Stimulated activated CD4-positive, alpha-beta T cell treated with anti-CD3 and anti-CD28 coated beads, Interleukin-4, amount 100 ng/mL, for 48 hours (primary cell): ENCODE measurements at regions not wholly inside any gene's neighbourhood (a gene's known extent, or its start where the extent isn't known, plus 50 kb on each side); places are given as distances from the start of the nearest gene placed in this dataset.

Source experiments
- DNase-seq, 2 donors: peaks; one replicate each; pipeline ENCODE4 v3.0.0-alpha.2; 2020; ENCODE audit warnings: low read depth in 2 of 2

DNA sequence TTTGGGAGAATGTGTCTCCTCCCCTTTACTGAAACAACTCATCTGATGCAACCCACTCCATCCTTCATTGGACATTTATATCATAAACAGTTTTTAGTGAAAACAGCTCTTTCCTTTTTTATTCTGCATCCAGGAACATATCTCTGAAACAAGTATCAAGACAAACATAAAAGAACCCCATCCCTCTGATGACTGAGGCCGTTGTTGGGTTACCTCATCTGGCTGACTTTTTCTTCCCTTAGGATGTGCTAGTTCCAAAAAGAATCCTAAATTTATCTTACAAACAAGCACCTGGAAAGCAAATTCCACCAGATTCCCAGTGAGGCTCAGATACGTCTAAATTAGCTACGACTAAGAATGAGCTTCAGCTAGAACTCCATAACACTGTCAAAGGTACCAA lies 483.7 kb upstream of the INTU start:
- DNase-seq, result no peak

DNA sequence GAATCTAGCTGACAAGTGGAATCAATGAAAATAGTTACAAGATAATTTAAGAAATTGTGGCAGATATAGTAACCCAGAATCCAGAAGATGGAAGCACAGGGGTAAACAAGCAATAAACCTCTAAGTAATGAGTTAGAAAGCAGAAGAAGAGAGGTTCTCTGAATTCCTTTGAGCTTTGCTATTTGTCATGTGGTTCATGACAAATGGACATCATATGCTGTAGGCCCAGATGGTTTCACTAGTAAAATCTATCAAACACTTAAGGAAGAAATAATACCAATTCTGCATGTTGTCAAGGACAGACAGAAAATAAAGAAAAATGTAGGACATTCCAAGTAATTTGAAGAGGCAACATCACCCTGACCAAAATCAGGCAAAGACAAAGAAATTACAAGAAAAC lies 480.8 kb upstream of the INTU start:
- no peak for DNase-seq

GRCh38 chr4:127155116-127155515 lies 477.6 kb upstream of the INTU start:
- no peak for DNase-seq

- no peak for DNase-seq
These were observed 477.2 kb upstream of the INTU start for GRCh38 chr4:127155555-127155954.

- DNase-seq, result no peak
These were observed 470.0 kb upstream of the INTU start for GRCh38 chr4:127162741-127163140.

DNA sequence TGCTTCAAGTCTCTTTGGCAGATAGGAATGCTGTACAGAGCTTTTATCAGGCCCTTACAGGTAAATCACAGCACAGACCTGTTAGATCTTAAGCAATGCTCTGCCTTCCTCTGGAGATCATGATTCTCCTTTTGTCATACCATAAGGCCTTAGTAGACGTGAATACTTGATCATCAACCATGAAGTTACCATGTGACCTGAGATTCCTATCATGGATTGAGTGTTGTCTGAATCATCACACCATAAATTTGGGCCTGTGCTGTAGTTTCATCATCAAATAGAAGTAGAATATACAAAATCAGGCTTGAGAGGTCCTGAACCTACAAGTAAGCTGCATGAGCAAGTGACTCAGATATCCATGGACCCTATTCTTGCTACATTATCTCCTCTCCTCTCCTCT lies 466.8 kb upstream of the INTU start:
- DNase-seq, result no peak

GRCh38 chr4:127174201-127174600 lies 458.6 kb upstream of the INTU start:
- no peak for DNase-seq

DNA sequence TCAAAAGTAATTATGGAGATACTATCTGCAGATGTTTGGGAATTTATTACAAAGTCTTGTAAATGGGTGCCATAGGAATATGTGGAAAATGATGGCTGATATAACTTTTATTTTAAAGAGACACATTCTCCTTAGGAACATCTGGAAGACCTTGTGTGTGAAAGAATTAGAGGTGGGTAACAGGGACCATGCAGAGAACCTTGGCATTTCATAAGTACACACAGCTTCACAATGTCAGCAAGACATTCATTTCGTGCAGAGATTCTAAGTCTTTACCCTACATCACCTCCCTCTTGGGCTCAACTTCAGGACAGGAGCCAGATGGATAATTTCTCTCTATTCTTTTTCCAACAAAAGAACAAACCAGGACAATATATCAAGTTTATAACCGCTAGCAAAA lies 458.1 kb upstream of the INTU start:
- DNase-seq, result no peak

- DNase-seq, result no peak
These were observed 453.3 kb upstream of the INTU start for GRCh38 chr4:127179256-127180087.

DNA sequence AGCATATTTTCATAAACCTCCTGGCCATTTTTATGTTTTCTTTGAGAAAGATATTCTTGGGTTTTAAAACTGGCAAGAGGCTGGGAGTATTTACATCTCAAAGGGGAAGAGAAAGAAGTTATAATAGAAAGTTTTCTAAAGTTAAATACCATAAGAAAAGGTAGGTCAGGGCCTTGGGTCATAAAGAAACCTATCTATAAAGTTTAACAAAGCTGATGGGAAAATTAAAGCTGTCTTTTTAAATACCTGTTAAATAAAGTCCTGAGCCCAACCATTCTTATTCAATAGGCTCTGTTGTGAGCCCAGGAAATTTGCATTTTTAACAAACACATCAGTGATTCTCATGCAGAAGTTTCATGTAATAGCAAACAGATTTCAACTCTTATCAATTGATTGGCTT lies 451.8 kb upstream of the INTU start:
- DNase-seq, result no peak

DNA sequence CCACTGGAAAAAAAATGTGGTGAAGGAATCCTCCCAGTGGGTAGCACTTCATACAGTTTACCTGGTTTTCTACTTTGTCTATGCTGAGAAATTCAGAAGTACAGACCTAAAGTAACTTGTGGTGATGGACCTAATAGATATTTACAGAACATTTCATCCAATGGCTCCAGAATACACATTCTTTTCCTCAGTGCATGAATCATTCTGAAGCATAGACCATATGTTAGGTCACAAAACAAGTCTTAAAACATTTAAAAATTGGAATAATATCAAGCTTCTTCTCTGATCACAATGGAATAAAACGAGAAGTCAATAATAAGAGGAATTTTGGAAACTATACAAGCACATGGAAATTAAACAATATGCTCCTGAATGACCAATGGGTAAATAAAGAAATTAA lies 450.1 kb upstream of the INTU start:
- no peak for DNase-seq

GRCh38 chr4:127188847-127189246 lies 443.9 kb upstream of the INTU start:
- DNase-seq, result no peak

GRCh38 chr4:127194281-127194680 lies 438.5 kb upstream of the INTU start:
- DNase-seq, result no peak

DNA sequence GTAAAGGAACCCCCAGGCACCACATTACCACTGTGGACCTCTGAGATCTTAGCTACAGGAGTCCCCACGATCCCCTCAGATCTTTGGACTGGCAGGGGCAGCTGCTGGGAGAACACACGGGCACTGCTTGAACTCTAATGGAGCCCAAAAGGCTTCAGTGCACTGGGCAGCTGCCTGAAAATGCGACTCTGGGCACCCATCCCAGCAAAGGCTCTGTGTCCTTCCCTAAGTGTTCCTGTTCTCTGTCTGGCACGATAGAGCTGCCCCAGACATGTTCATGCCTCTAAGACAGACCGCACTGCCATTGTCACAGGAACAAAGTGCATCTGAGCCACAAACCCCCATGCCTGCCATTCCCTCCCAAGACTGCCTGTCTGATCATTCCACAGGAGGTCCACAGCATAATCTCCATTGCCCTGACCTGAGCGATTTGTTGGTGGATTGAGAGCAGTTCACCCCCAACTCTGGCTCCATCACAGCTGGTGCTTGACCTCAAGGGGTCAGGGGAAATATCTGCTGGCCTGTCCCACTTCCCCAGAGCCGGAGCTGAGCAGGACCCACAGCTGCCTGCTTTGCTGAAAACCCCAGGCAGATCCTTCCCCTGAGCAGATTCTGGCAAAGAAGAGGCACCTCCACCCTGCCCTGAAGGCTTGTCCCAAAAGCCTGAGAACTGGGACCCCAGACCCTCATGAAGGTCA lies 436.0 kb upstream of the INTU start:
- no peak for DNase-seq

- no peak for DNase-seq
These were observed 429.1 kb upstream of the INTU start for GRCh38 chr4:127203562-127204200.

DNA sequence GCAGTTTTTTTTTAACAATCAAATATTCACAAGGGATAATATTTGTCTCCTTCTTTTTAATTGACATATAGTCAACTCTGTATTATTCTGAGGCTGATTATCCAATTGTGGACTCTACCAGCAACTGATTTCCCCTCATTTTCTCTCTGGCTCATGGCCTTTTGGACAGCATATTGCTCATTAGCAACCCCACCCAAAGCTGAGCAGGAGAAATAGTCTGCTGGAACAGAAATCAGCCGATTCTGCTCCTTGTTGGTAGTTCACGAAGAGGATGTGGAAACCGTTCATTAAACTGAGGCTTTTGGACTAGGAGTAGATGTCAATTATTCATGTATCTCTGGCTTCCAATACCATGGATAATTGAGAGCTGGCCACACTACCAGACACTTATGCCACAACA lies 428.4 kb upstream of the INTU start:
- no peak for DNase-seq

- DNase-seq, result no peak
These were observed 423.1 kb upstream of the INTU start for GRCh38 chr4:127209580-127210095.

- DNase-seq, result no peak
These were observed 421.7 kb upstream of the INTU start for GRCh38 chr4:127210893-127211649.

GRCh38 chr4:127211650-127212560 lies 420.9 kb upstream of the INTU start:
- DNase-seq, result no peak

- no peak for DNase-seq
These were observed 420.1 kb upstream of the INTU start for GRCh38 chr4:127212701-127213100.

GRCh38 chr4:127214016-127214415 lies 418.7 kb upstream of the INTU start:
- DNase-seq, result no peak
